ENCODE measurements at regions not wholly inside any gene's neighbourhood (a gene's known extent, or its start where the extent isn't known, plus 50 kb on each side); places are given as distances from the start of the nearest gene placed in this dataset.

DNA sequence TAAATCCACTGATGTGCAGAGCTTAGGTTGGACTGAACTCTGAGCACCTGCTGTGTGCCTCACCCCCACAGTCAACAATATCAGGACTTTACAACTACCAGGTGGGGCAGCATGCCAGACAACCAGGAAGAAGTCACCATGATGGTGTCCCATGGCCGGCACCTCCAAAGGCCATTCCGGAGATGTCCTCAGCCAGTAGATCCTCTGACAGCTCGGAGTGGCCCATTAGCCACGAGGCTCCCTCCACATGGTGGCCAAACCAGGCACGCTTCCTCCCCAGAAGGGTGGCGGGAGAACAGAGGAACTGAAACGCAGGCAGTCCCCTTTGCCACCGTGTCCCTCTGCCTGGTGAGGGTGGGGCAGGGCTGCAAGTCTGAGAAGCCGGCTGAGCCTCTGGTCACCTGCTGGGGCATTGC lies 390.0 kb downstream of the TNS3 start:
- H3K4me3 ChIP-seq (replicated peaks in 1 of 3) = no peak overlapping the region
- H3K9me3 ChIP-seq = no peaks in the 10 kb centered on the region
- no peaks in the 10 kb centered on the region for H3K27me3 ChIP-seq
- no peaks in the 10 kb centered on the region for H3K36me3 ChIP-seq
- 95% methylated on average over 9 of the region's 9 CpGs; no CpG with 5 or more reads in 1 of the 2 donors for WGBS, 2 donors
- TF ChIP-seq, protein P1, sequence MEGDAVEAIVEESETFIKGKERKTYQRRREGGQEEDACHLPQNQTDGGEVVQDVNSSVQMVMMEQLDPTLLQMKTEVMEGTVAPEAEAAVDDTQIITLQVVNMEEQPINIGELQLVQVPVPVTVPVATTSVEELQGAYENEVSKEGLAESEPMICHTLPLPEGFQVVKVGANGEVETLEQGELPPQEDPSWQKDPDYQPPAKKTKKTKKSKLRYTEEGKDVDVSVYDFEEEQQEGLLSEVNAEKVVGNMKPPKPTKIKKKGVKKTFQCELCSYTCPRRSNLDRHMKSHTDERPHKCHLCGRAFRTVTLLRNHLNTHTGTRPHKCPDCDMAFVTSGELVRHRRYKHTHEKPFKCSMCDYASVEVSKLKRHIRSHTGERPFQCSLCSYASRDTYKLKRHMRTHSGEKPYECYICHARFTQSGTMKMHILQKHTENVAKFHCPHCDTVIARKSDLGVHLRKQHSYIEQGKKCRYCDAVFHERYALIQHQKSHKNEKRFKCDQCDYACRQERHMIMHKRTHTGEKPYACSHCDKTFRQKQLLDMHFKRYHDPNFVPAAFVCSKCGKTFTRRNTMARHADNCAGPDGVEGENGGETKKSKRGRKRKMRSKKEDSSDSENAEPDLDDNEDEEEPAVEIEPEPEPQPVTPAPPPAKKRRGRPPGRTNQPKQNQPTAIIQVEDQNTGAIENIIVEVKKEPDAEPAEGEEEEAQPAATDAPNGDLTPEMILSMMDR (IDR thresholded peaks at IDR 0.05) = no peak
- no peak for TF ChIP-seq POLR2A (IDR thresholded peaks at IDR 0.05)
- H3K27ac ChIP-seq = no peak overlapping the region
- DNase-seq = no peak
- intact Hi-C loops (cut with DNase I) = no loop called here
- H3K4me1 ChIP-seq = peaks cover 10 to 18% of the 10 kb centered on the region in 2 donors

DNA sequence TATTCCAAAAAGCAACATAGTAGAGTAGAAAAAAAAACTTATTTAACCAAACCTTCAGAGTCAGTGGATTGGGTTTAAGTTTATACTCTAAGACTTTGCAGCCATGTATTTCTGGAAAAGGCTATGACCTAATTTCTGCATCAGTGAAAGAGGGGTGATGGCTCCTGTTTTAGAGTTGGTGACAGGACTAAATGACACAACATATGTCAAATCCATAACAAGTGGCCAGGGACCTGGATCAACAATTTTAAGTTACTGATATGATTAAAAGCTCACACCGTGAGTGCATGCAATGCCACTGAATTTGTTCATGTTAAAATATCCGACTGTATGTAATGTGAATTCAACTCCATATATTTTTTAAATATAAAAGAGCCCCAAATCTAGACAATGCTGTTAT lies 390.6 kb downstream of the TNS3 start:
- no peaks in the 10 kb centered on the region for H3K36me3 ChIP-seq
- DNase-seq = no peak
- no peak overlapping the region for H3K27ac ChIP-seq
- intact Hi-C loops (cut with DNase I) = no loop called here
- TF ChIP-seq, protein P1 (IDR thresholded peaks at IDR 0.05) = no peak
- no peak for TF ChIP-seq POLR2A (IDR thresholded peaks at IDR 0.05)
- no peaks in the 10 kb centered on the region for H3K27me3 ChIP-seq
- H3K4me1 ChIP-seq = peaks cover 8 to 14% of the 10 kb centered on the region in 2 donors
- H3K4me3 ChIP-seq (replicated peaks in 1 of 3) = no peak overlapping the region
- H3K9me3 ChIP-seq = no peaks in the 10 kb centered on the region
- WGBS, 2 donors = 92 to 93% methylated on average over 2 of the region's 2 CpGs

- Histone ChIP-seq H3K27ac (no peak overlapping the region), H3K4me3 (replicated peaks in 1 of 3) (no peak overlapping the region), H3K4me1 (peaks cover 0 to 5% of the 10 kb centered on the region in 2 donors), H3K9me3 (no peaks in the 10 kb centered on the region), H3K36me3 (no peaks in the 10 kb centered on the region), H3K27me3 (no peaks in the 10 kb centered on the region)
- TF ChIP-seq, protein P1 (IDR thresholded peaks at IDR 0.05) = no peak
- TF ChIP-seq POLR2A (IDR thresholded peaks at IDR 0.05) = no peak
- intact Hi-C loops (cut with DNase I) = no loop called here
- DNase-seq = no peak
- WGBS, 2 donors = 59 to 60% methylated on average over 4 of the region's 4 CpGs
Measured at GRCh38 chr7:47190462-47190861, 391.4 kb downstream of the TNS3 start.

- WGBS, 2 donors = 82 to 85% methylated on average over 2 of the region's 2 CpGs
Measured at GRCh38 chr7:47188653-47189315, 393.1 kb downstream of the TNS3 start.

GRCh38 chr7:47188136-47188535 lies 393.8 kb downstream of the TNS3 start:
- intact Hi-C loops (cut with DNase I) = no loop called here
- no peak for DNase-seq
- WGBS, 2 donors = 75 to 86% methylated on average over 3 of the region's 3 CpGs

More at GRCh38 chr7:47188653-47189315, 393.1 kb downstream of the TNS3 start:
- no peak overlapping the region for H3K4me3 ChIP-seq (replicated peaks in 1 of 3)
- DNase-seq = no peak
- H3K27ac ChIP-seq = no peak overlapping the region
- intact Hi-C loops (cut with DNase I) = no loop called here
- H3K4me1 ChIP-seq = peaks cover 4 to 12% of the 10 kb centered on the region in 2 donors
- no peaks in the 10 kb centered on the region for H3K9me3 ChIP-seq
- H3K36me3 ChIP-seq = no peaks in the 10 kb centered on the region
- TF ChIP-seq, protein P1 (IDR thresholded peaks at IDR 0.05) = no peak
- no peak for TF ChIP-seq POLR2A (IDR thresholded peaks at IDR 0.05)
- H3K27me3 ChIP-seq = no peaks in the 10 kb centered on the region

More at GRCh38 chr7:47188136-47188535, 393.8 kb downstream of the TNS3 start:
- no peak overlapping the region for H3K27ac ChIP-seq
- H3K9me3 ChIP-seq = no peaks in the 10 kb centered on the region
- peaks cover 10 to 16% of the 10 kb centered on the region in 2 donors for H3K4me1 ChIP-seq
- H3K4me3 ChIP-seq (replicated peaks in 1 of 3) = no peak overlapping the region
- H3K36me3 ChIP-seq = no peaks in the 10 kb centered on the region
- no peaks in the 10 kb centered on the region for H3K27me3 ChIP-seq
- no peak for TF ChIP-seq POLR2A (IDR thresholded peaks at IDR 0.05)
- TF ChIP-seq, protein P1 (IDR thresholded peaks at IDR 0.05) = no peak

Data from thyroid gland (tissue), 4 donors.